Cardiac septum (tissue), 1 donor: ENCODE measurements at regions not wholly inside any gene's neighbourhood (a gene's known extent, or its start where the extent isn't known, plus 50 kb on each side); places are given as distances from the start of the nearest gene placed in this dataset.
"Not testable (repeated sequence)": the region's sequence is repeated elsewhere in the genome, so short reads cannot be mapped to it uniquely, and the experiment has no call there.

Source experiments
- DNase-seq: peaks from one replicate; pipeline ENCODE4 v3.0.0-alpha.2; 2020; ENCODE audit warnings: low spot score
- intact Hi-C: fragments of 100-400 bp; cut with DNase I; formaldehyde crosslinking; loops from one replicate; pipeline ENCODE4 v1.14.0; 2022
- donor health status: DM: no; HTN: no; CAD: no.

DNA sequence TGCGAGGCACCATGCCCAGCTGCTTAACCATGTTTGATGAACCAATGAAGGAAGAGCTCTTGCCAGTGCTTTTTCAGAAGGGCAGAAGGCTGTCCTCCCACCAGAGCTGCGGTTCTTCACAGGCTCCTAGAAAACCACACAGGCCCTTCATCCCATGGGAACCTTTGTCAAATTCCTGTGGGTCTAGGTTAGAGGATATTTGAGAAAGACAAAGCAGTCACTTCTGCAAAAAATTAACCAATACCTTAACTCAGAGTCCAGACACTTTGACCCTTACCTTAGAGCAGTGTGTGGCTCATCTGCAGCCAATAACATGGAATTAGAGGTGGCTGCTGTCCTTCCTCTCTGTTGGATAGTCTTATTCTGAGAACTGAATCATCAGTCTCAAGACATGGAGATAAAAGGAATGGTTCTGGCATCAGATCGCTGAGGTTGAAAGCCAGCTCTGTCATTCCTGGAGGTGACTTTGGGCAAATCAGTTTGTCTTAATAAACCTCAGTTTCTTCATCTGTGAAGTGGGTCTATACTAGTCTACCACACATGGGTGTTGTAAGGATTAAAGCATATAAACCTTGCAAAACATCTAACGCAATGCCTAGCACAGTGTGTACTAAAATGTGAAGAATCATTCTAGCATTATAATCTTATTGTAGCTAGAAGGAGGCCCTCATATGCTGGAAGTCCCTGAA, 65.1 kb upstream of the PIP4K2A start:
- intact Hi-C loops: no loop called here
- DNase-seq: no peak

DNA sequence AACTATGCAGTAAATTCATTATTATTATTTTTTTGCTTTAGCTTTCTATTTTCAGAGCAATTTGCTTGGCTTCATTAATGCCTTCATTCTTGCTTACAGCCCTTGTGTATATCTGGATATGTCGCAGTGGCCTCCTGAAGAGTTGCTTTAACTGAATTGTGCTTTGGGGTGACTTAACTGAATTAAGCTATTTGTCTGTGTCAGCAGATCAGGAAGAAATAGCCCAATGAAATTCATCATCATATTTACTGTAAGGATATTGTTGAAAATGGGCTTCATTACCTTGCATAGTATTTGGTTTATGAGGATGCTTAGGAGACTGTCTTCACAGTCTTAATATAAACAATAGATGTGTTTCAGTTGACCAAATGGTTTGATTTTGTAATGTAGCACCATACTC, 59.7 kb upstream of the PIP4K2A start:
- intact Hi-C loops: no loop called here
- DNase-seq: no peak

DNA sequence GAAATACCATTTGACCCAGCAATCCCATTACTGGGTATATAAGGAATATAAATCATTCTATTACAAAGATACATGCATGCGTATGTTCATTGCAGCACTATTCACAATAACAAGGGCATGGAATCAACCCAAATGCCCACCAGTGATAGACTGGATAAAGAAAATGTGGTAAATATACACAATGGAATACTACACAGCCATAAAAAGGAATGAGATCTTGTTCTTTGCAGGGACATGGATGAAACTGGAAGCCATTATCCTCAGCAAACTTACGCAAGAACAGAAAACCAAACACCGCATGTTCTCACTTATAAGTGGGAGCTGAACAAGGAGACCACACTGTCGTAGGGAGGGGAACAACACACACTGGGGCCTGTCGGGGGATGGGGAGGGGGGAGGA, 57.3 kb upstream of the PIP4K2A start:
- DNase-seq, intact Hi-C loops: not testable (repeated sequence)

DNA sequence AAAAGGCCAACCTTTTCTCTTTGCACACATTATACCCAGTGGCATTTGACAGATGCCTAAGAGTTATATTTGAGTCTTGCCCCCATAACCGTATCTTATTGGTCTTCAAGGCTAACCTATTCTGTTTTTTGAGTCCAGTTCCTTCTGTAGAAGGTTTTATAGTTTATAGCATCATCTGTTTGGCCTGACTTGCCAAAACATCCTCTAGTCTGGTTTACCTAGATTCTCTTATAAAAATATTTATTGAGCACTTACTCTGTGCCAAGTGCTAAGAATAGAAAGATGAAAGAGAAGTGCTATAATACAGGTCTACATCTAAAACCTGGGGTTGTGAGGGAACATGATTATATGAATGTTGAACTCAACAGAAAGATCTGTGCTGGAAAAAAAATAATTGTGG, 55.9 kb upstream of the PIP4K2A start:
- intact Hi-C loops: no loop called here
- no peak for DNase-seq

DNA sequence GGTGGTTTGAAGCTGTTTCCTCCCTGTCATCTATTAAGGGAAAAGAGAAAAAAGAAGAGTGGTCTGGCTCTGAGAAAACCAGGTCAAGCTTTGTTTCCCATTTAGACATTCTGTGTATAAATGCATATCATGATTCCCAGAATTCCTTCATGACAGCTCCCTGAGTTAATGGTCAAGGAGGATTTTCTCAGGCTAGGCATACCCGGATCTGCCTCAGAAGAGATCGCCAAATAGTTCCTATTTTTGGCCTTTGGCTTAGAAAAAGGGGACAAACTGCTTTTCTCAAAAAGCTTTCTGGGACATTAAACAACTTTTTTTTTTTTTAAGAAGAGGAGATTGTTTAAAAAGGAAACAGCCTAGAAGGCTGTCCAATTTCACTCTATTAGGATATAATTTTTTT, 53.5 kb upstream of the PIP4K2A start:
- DNase-seq: no peak
- intact Hi-C loops: no loop called here

DNA sequence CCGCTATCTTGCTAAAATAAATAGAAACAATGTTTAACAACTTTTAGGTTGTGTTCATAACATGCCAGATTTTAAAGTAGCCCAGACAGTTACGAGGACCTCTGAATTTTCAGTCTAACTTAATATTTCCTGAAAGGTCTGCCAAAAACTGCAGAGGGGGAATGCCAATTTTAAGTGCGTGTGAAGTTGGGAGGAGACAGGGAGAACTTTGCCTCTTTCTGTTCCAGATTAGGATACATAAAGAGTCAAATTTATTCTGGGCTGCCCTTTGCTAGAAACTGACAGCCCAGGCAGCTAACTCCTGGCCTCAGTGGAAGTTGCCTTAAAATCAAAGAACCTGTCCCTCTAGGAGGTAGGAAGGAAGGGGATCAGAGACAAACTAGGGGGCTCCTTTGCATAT, 52.3 kb upstream of the PIP4K2A start:
- intact Hi-C loops: no loop called here
- DNase-seq: no peak

DNA sequence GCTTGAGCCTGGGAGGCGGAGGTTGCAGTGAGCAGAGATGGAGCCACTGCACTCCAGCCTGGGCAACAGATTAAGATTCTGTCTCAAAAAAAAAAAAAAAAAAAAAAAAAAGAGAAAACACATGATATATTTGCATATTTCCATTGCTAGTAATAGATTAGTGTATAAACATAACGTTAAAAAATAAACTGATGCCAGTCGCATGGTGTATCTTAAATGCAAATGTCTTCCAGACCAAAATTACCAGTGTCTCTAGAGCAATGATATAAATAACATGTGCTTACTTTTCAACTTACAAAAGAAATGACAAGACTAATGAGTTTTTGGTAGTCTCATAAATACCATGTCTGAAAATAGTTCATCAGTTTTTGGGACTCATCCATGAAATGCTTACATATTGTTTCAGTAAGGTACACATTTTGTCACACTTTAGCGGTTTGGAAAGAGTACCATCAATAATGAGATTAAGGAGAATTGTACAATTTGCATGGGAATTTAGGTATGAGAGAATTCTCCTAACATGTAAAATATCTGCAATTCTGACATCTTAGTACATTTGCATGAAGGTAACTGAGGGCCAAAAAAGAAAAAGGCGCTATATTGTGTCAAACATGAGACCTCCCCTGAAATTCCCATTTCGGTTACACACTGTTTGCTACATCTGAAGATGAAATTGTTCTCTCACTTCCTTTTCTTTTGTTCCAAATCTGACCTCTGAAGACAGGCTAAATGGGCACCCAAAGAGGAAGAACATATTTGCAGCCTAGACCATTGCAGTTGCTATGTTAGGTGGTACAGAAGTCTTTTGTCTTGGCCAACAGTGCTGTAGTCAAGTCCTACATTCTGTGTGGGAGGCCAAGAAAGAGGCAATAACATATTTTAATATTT, 51.5 kb upstream of the PIP4K2A start:
- no peak for DNase-seq
- intact Hi-C loops: no loop called here

DNA sequence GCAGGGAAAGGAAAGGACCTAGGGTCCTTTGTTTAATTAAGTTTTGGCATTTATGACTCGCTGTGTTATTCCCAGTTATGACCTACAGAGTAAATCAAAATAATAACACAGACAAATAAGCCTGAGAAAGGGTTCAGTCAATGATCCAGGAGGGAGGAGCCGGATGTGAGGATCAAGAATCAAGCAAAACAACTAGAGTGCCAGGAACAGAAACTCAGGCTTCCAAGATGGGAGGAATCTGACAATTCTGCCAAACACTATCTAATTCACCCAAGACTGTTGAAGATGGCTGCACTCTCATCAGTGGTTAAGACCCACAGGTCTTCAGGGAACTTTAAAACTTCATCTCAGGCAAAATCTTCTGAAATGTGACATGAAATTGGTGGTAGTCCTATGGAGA, 50.3 kb upstream of the PIP4K2A start:
- intact Hi-C loops: no loop called here

More for the DNA sequence above, 50.3 kb upstream of the PIP4K2A start:
- DNase-seq: no peak
